ENCODE measurements at regions not wholly inside any gene's neighbourhood (a gene's known extent, or its start where the extent isn't known, plus 50 kb on each side); places are given as distances from the start of the nearest gene placed in this dataset.

DNA sequence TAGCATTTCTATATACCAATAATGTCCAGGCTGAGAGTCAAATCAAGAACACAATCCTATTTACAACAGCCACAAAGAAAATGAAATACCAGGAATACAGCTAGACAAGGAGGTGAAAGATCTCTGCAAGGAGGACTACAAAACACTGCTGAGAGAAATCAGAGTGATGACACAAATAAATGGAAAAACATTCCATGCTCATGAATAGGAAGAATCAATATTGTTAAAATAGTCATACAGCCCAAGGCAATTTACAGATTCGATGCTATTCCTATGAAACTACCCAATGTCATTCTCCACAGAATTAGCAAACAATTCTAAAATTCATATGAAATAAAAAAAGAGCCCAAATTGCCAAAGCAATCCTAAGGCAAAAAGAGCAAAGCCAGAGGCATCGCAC is 116.8 kb upstream of the ZNF32 start:
- H3K4me1 ChIP-seq = no peaks in the 10 kb centered on the region
- H3K9me3 ChIP-seq = no peaks in the 10 kb centered on the region
- TF ChIP-seq, protein P1, sequence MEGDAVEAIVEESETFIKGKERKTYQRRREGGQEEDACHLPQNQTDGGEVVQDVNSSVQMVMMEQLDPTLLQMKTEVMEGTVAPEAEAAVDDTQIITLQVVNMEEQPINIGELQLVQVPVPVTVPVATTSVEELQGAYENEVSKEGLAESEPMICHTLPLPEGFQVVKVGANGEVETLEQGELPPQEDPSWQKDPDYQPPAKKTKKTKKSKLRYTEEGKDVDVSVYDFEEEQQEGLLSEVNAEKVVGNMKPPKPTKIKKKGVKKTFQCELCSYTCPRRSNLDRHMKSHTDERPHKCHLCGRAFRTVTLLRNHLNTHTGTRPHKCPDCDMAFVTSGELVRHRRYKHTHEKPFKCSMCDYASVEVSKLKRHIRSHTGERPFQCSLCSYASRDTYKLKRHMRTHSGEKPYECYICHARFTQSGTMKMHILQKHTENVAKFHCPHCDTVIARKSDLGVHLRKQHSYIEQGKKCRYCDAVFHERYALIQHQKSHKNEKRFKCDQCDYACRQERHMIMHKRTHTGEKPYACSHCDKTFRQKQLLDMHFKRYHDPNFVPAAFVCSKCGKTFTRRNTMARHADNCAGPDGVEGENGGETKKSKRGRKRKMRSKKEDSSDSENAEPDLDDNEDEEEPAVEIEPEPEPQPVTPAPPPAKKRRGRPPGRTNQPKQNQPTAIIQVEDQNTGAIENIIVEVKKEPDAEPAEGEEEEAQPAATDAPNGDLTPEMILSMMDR (IDR thresholded peaks at IDR 0.05; ENCODE audit: low read depth, low read length) = no peak
- H3K27me3 ChIP-seq = no peaks in the 10 kb centered on the region
- no peak for DNase-seq
- no peaks in the 10 kb centered on the region for H3K36me3 ChIP-seq
- H3K4me3 ChIP-seq (ENCODE audit: low read depth, low read length) = no peak overlapping the region

DNA sequence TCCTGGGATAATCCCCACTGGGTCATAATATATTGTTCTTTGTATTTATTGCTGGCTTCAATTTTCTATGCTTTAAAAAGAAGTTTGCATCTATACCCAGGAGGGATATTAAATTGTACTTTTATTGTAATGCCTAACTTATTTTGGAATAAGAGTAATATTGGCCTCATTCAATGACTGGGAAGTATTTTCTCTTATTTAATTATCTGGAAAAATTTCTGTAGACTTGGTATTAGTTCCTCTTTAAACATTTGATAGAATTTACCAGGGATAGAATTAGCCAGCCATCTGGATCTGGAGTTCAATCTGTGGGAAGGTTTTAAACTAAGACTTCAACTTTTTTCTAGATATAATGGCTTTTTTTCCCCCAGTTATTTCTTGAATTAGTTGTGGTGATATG is 115.2 kb upstream of the ZNF32 start:
- no peak overlapping the region for H3K4me3 ChIP-seq (ENCODE audit: low read depth, low read length)
- no peaks in the 10 kb centered on the region for H3K27me3 ChIP-seq
- H3K9me3 ChIP-seq = no peaks in the 10 kb centered on the region
- no peaks in the 10 kb centered on the region for H3K36me3 ChIP-seq
- no peak for DNase-seq
- H3K4me1 ChIP-seq = no peaks in the 10 kb centered on the region
- TF ChIP-seq, protein P1 (IDR thresholded peaks at IDR 0.05; ENCODE audit: low read depth, low read length) = no peak

DNA sequence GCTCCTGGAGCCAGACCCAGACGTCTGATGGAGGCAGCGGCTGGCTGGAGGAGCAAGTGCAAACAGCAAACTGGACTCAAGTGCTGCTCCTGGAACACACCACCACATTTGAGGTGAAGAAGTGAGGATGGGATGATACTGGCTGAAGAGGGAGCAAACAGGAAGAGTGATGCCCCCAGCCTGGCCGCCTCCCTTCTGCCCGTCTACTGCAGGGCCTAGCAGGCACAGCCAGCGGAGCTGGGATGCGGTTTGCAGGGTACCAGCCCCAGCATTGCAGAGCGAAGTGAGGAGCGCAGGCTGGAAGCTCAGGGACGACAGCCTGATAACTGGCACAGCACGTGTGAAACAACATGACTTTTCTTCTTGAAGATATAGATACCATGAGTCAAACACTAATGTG is 111.8 kb upstream of the ZNF32 start:
- H3K36me3 ChIP-seq = no peaks in the 10 kb centered on the region
- no peak for DNase-seq
- TF ChIP-seq, protein P1 (IDR thresholded peaks at IDR 0.05; ENCODE audit: low read depth, low read length) = no peak
- no peaks in the 10 kb centered on the region for H3K9me3 ChIP-seq
- H3K4me1 ChIP-seq = no peaks in the 10 kb centered on the region
- no peaks in the 10 kb centered on the region for H3K27me3 ChIP-seq
- H3K4me3 ChIP-seq (ENCODE audit: low read depth, low read length) = no peak overlapping the region

- Histone ChIP-seq H3K4me1 (no peaks in the 10 kb centered on the region), H3K9me3 (no peaks in the 10 kb centered on the region), H3K4me3 (ENCODE audit: low read depth, low read length) (no peak overlapping the region), H3K36me3 (no peaks in the 10 kb centered on the region), H3K27me3 (no peaks in the 10 kb centered on the region)
- no peak for DNase-seq
- TF ChIP-seq, protein P1 (IDR thresholded peaks at IDR 0.05; ENCODE audit: low read depth, low read length) = no peak
Measured at GRCh38 chr10:43759216-43759615, 110.5 kb upstream of the ZNF32 start.

- no peaks in the 10 kb centered on the region for H3K36me3 ChIP-seq
- no peak overlapping the region for H3K4me3 ChIP-seq (ENCODE audit: low read depth, low read length)
- H3K4me1 ChIP-seq = no peaks in the 10 kb centered on the region
- no peaks in the 10 kb centered on the region for H3K27me3 ChIP-seq
- no peaks in the 10 kb centered on the region for H3K9me3 ChIP-seq
- TF ChIP-seq, protein P1 (IDR thresholded peaks at IDR 0.05; ENCODE audit: low read depth, low read length) = no peak
- no peak for DNase-seq
Measured at GRCh38 chr10:43756341-43756740, 107.7 kb upstream of the ZNF32 start.

DNA sequence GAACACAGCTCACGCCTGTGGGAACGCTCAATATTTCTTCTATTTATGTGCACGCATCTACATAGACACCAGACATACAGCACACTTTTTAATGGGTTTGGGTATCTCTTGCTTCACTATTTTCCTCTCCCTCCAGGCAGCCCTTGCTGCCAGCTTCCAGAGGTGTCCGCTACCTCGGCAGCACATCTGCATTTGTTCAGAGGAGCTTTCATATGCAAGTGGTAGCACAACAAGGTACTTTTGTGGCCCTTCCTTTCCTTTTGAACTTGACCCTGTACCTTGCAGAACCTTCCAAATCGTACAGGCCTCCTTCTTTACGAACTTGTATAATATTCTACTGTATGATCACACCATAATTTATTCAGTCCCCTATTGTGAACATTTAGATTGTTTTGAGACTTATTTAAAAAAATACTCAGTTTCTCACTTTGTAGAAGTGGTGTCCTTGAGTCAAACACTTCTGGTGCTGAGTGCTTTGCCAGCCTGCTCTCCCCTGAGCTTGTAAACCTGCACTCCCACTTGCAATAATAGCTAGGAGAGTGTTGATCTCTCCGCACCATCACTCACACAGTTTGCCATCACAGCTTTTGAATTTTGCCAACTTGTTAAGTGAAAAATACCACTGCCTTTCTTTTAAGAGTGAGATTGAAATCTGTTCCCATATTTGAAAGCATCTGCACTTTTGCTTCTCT is 106.0 kb upstream of the ZNF32 start:
- TF ChIP-seq, protein P1 (IDR thresholded peaks at IDR 0.05; ENCODE audit: low read depth, low read length) = no peak
- Histone ChIP-seq H3K27me3 (no peaks in the 10 kb centered on the region), H3K4me3 (ENCODE audit: low read depth, low read length) (no peak overlapping the region), H3K4me1 (no peaks in the 10 kb centered on the region), H3K36me3 (no peaks in the 10 kb centered on the region), H3K9me3 (no peaks in the 10 kb centered on the region)
- DNase-seq = no peak
